Kidney (tissue), 13 donors: ENCODE measurements at regions not wholly inside any gene's neighbourhood (a gene's known extent, or its start where the extent isn't known, plus 50 kb on each side); places are given as distances from the start of the nearest gene placed in this dataset.
A peak's percentile ranks its signal among the peaks of the same experiment; 100 is the strongest.

ENCODE experiments used
- DNase-seq, 5 donors: peaks; one replicate each; pipeline ENCODE4 v3.0.0-alpha.2; 2013 to 2020
- FAIRE-seq: peaks from 2 replicates; lab custom pipeline; 2012; peaks lifted over from hg19 to GRCh38; lab: Jason Lieb, UNC
- H3K27ac ChIP-seq, 2 donors: one replicate each; pipeline ENCODE4 v1.7.0; 2013; ENCODE audit warnings: low read depth in 2 of 2, low read length in 2 of 2, inconsistent platforms in 1 of 2
- H3K27me3 ChIP-seq: one replicate; pipeline ENCODE4 v1.7.1; 2013; ENCODE audit warnings: low read length, inconsistent platforms; ENCODE audit not compliant: control insufficient read depth, insufficient read depth
- H3K36me3 ChIP-seq, 3 donors: one replicate each; pipeline versions ENCODE4 v1.7.0 to v1.7.1; 2013; ENCODE audit warnings: low read length in 3 of 3, control low read depth in 1 of 3, inconsistent platforms in 1 of 3; ENCODE audit not compliant: insufficient read depth in 3 of 3, control insufficient read depth in 2 of 3
- H3K4me1 ChIP-seq, 3 donors: one replicate each; pipeline versions ENCODE4 v1.7.0 to v1.7.1; 2013; ENCODE audit warnings: low read length in 3 of 3, inconsistent platforms in 1 of 3, low read depth in 1 of 3; ENCODE audit not compliant: control insufficient read depth in 2 of 3, insufficient read depth in 2 of 3
- H3K4me3 ChIP-seq, 3 donors: one replicate each; pipeline versions ENCODE4 v1.7.0 to v1.8.1; 2013; ENCODE audit warnings: low read length in 3 of 3, control low read depth in 1 of 3, inconsistent platforms in 1 of 3
- H3K9ac ChIP-seq, 3 donors: one replicate each; pipeline versions ENCODE4 v1.7.0 to v1.7.1; 2013; ENCODE audit warnings: low read length in 3 of 3, control low read depth in 1 of 3, inconsistent platforms in 1 of 3
- H3K9me3 ChIP-seq, 3 donors: one replicate each; pipeline versions ENCODE4 v1.7.0 to v1.7.1; 2013; ENCODE audit warnings: low read length in 3 of 3, control low read depth in 1 of 3, inconsistent platforms in 1 of 3; ENCODE audit not compliant: control insufficient read depth in 2 of 3, insufficient read depth in 1 of 3
- CTCF ChIP-seq: IDR thresholded peaks from 3 replicates; pipeline ENCODE4 v1.5.1; 2012; ENCODE audit warnings: mild to moderate bottlenecking, moderate library complexity, borderline replicate concordance; ENCODE audit not compliant: insufficient read depth; ENCODE audit errors: extremely low read depth
- intact Hi-C: fragments of 100-400 bp; cut with DNase I; formaldehyde crosslinking; loops from one replicate; pipeline ENCODE4 v1.11.1; 2022
- donor health status: control.
- donor health status: control.
- donor health status: control.
- donor health status: control.
- donor health status: control.
- donor health status: DM: yes; HTN: yes; CAD: no.
- donor health status: Normal renal cell carcinoma (clear cell type).

- H3K27me3 ChIP-seq, result peaks cover 2% of the 10 kb centered on the region
- no peaks in the 10 kb centered on the region for H3K36me3 ChIP-seq
- H3K27ac ChIP-seq, result no peak overlapping the region
- no peak overlapping the region for H3K4me3 ChIP-seq
- DNase-seq, result no peak
- no peak for FAIRE-seq
- H3K9me3 ChIP-seq, result no peaks in the 10 kb centered on the region
- H3K9ac ChIP-seq, result no peak overlapping the region
- intact Hi-C loops, result no loop called here
- TF ChIP-seq CTCF, result no peak
- no peaks in the 10 kb centered on the region for H3K4me1 ChIP-seq
Observed at GRCh38 chrX:140913802-140914501, 88.4 kb upstream of the SPANXB1 start.

- FAIRE-seq (no peak), DNase-seq (no peak)
- no peak overlapping the region for H3K4me3 ChIP-seq
- intact Hi-C loops, result no loop called here
- H3K4me1 ChIP-seq, result no peaks in the 10 kb centered on the region
- no peaks in the 10 kb centered on the region for H3K27me3 ChIP-seq
- no peaks in the 10 kb centered on the region for H3K36me3 ChIP-seq
- no peak overlapping the region for H3K9ac ChIP-seq
- H3K9me3 ChIP-seq, result no peaks in the 10 kb centered on the region
- TF ChIP-seq CTCF, result no peak
- no peak overlapping the region for H3K27ac ChIP-seq
Observed at GRCh38 chrX:140916872-140917271, 85.5 kb upstream of the SPANXB1 start.

DNA sequence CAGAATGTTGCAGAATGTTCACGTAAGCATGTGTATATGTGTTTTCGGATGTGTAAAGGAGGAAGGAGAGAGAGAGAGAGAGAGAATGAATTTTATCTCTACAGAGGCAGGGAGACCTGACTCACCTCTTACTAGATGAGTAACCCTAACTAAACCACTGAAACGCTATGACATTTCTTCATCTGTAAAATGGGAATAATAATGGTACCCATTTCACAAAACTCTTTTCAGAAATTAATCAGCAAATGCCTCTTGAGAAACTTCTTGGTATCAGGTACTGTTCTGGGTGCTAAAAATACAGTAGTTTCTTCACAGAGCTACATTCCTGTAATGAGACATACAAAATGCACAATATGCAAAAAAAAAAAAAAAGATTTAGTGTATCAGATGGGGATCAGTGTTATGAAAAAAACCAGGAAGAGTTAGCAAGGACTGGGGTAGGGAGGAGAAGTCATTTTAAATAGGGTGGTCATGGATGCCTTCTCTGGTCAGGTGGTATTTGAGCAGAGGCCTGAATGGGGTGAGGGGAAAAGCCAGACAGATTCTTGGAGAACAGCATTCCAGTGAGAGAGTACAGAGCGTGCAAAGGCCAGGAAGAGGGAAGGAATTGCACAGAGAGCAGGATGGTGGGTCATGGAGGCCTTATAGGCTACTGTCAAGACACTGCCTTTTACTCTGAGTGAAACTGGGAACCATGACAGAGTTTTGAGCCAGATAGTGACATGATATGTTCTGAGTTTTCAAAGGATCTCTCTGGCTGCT, 84.9 kb upstream of the SPANXB1 start:
- Histone ChIP-seq H3K36me3 (no peaks in the 10 kb centered on the region), H3K27ac (no peak overlapping the region), H3K9me3 (no peaks in the 10 kb centered on the region), H3K27me3 (no peaks in the 10 kb centered on the region), H3K4me1 (no peaks in the 10 kb centered on the region), H3K4me3 (no peak overlapping the region), H3K9ac (no peak overlapping the region)
- intact Hi-C loops, result no loop called here
- no peak for TF ChIP-seq CTCF
- DNase-seq (peak in 1 of 5 donors; percentile 10), FAIRE-seq (no peak)
